ENCODE measurements at regions not wholly inside any gene's neighbourhood (a gene's known extent, or its start where the extent isn't known, plus 50 kb on each side); places are given as distances from the start of the nearest gene placed in this dataset.
A peak's percentile ranks its signal among the peaks of the same experiment; 100 is the strongest.

- no peaks in the 10 kb centered on the region for H3K27me3 ChIP-seq (ENCODE audit: insufficient read depth, low read length, poor library complexity)
- H4K20me1 ChIP-seq (ENCODE audit: insufficient read depth, low read length) = no peaks in the 10 kb centered on the region
- TF ChIP-seq CTCF (IDR thresholded peaks at IDR 0.05; ENCODE audit: borderline replicate concordance, extremely low read depth, low read length, poor library complexity, severe bottlenecking) (no peak), EZH2 (IDR thresholded peaks at IDR 0.05; ENCODE audit: borderline replicate concordance, low read depth, low read length, severe bottlenecking) (no peak)
- no peak overlapping the region for H3K4me3 ChIP-seq (ENCODE audit: low read depth in 1 of 2, low read length in 2 of 2)
- no peak overlapping the region for H3K27ac ChIP-seq (ENCODE audit: low read length)
- no peaks in the 10 kb centered on the region for H3K4me1 ChIP-seq (ENCODE audit: insufficient read depth, low read length)
- H3K9me3 ChIP-seq (ENCODE audit: insufficient read depth, low read length, severe bottlenecking) = no peaks in the 10 kb centered on the region
- no peaks in the 10 kb centered on the region for H3K79me2 ChIP-seq (ENCODE audit: insufficient read depth, low read length)
- ATAC-seq (ENCODE audit: insufficient read depth, low read depth) (no peak), DNase-seq (no peak)
- H2AFZ ChIP-seq (ENCODE audit: low read depth, low read length) = no peak overlapping the region
- no peak overlapping the region for H3K4me2 ChIP-seq (ENCODE audit: insufficient read depth, low read length)
- H3K36me3 ChIP-seq (ENCODE audit: insufficient read depth, low read length) = no peaks in the 10 kb centered on the region
- H3K9ac ChIP-seq (ENCODE audit: low read depth, low read length) = no peak overlapping the region
These were observed 780.8 kb upstream of the KLHL29 start for GRCh38 chr2:22604136-22604535.

GRCh38 chr2:22616031-22616430 is 768.9 kb upstream of the KLHL29 start:
- Histone ChIP-seq H3K4me2 (ENCODE audit: insufficient read depth, low read length) (no peak overlapping the region), H2AFZ (ENCODE audit: low read depth, low read length) (no peak overlapping the region), H3K27me3 (ENCODE audit: insufficient read depth, low read length, poor library complexity) (no peaks in the 10 kb centered on the region), H3K4me3 (ENCODE audit: low read depth in 1 of 2, low read length in 2 of 2) (no peak overlapping the region), H3K36me3 (ENCODE audit: insufficient read depth, low read length) (no peaks in the 10 kb centered on the region), H3K4me1 (ENCODE audit: insufficient read depth, low read length) (no peaks in the 10 kb centered on the region), H3K9ac (ENCODE audit: low read depth, low read length) (no peak overlapping the region), H3K79me2 (ENCODE audit: insufficient read depth, low read length) (no peaks in the 10 kb centered on the region), H3K9me3 (ENCODE audit: insufficient read depth, low read length, severe bottlenecking) (no peaks in the 10 kb centered on the region), H3K27ac (ENCODE audit: low read length) (no peak overlapping the region), H4K20me1 (ENCODE audit: insufficient read depth, low read length) (no peaks in the 10 kb centered on the region)
- ATAC-seq (ENCODE audit: insufficient read depth, low read depth) (no peak), DNase-seq (no peak)
- TF ChIP-seq EZH2 (IDR thresholded peaks at IDR 0.05; ENCODE audit: borderline replicate concordance, low read depth, low read length, severe bottlenecking) = no peak
- no peak for TF ChIP-seq CTCF (IDR thresholded peaks at IDR 0.05; ENCODE audit: borderline replicate concordance, extremely low read depth, low read length, poor library complexity, severe bottlenecking)

- no peak for ATAC-seq (ENCODE audit: insufficient read depth, low read depth)
- H3K4me2 ChIP-seq (ENCODE audit: insufficient read depth, low read length) = no peak overlapping the region
- DNase-seq = no peak
- no peak overlapping the region for H2AFZ ChIP-seq (ENCODE audit: low read depth, low read length)
- no peak overlapping the region for H3K27ac ChIP-seq (ENCODE audit: low read length)
- H3K4me1 ChIP-seq (ENCODE audit: insufficient read depth, low read length) = no peaks in the 10 kb centered on the region
- TF ChIP-seq EZH2 (IDR thresholded peaks at IDR 0.05; ENCODE audit: borderline replicate concordance, low read depth, low read length, severe bottlenecking) (no peak), CTCF (IDR thresholded peaks at IDR 0.05; ENCODE audit: borderline replicate concordance, extremely low read depth, low read length, poor library complexity, severe bottlenecking) (no peak)
- no peaks in the 10 kb centered on the region for H3K9me3 ChIP-seq (ENCODE audit: insufficient read depth, low read length, severe bottlenecking)
- no peaks in the 10 kb centered on the region for H4K20me1 ChIP-seq (ENCODE audit: insufficient read depth, low read length)
- no peaks in the 10 kb centered on the region for H3K79me2 ChIP-seq (ENCODE audit: insufficient read depth, low read length)
- no peaks in the 10 kb centered on the region for H3K36me3 ChIP-seq (ENCODE audit: insufficient read depth, low read length)
- H3K4me3 ChIP-seq (ENCODE audit: low read depth in 1 of 2, low read length in 2 of 2) = no peak overlapping the region
- no peak overlapping the region for H3K9ac ChIP-seq (ENCODE audit: low read depth, low read length)
- no peaks in the 10 kb centered on the region for H3K27me3 ChIP-seq (ENCODE audit: insufficient read depth, low read length, poor library complexity)
These were observed 761.4 kb upstream of the KLHL29 start for GRCh38 chr2:22623620-22624019.

GRCh38 chr2:22626621-22627020 is 758.4 kb upstream of the KLHL29 start:
- H3K9me3 ChIP-seq (ENCODE audit: insufficient read depth, low read length, severe bottlenecking) = no peaks in the 10 kb centered on the region
- no peaks in the 10 kb centered on the region for H3K79me2 ChIP-seq (ENCODE audit: insufficient read depth, low read length)
- no peak for TF ChIP-seq EZH2 (IDR thresholded peaks at IDR 0.05; ENCODE audit: borderline replicate concordance, low read depth, low read length, severe bottlenecking)
- peak; percentile 8 for TF ChIP-seq CTCF (IDR thresholded peaks at IDR 0.05; ENCODE audit: borderline replicate concordance, extremely low read depth, low read length, poor library complexity, severe bottlenecking)
- H3K27me3 ChIP-seq (ENCODE audit: insufficient read depth, low read length, poor library complexity) = no peaks in the 10 kb centered on the region
- no peak overlapping the region for H2AFZ ChIP-seq (ENCODE audit: low read depth, low read length)
- no peak overlapping the region for H3K4me2 ChIP-seq (ENCODE audit: insufficient read depth, low read length)
- no peaks in the 10 kb centered on the region for H4K20me1 ChIP-seq (ENCODE audit: insufficient read depth, low read length)
- H3K9ac ChIP-seq (ENCODE audit: low read depth, low read length) = no peak overlapping the region
- H3K4me1 ChIP-seq (ENCODE audit: insufficient read depth, low read length) = no peaks in the 10 kb centered on the region
- no peak overlapping the region for H3K4me3 ChIP-seq (ENCODE audit: low read depth in 1 of 2, low read length in 2 of 2)
- no peaks in the 10 kb centered on the region for H3K36me3 ChIP-seq (ENCODE audit: insufficient read depth, low read length)
- DNase-seq = no peak
- ATAC-seq (ENCODE audit: insufficient read depth, low read depth) = no peak
- H3K27ac ChIP-seq (ENCODE audit: low read length) = no peak overlapping the region

Data from DND-41 (cell line).